ENCODE measurements at regions not wholly inside any gene's neighbourhood (a gene's known extent, or its start where the extent isn't known, plus 50 kb on each side); places are given as distances from the start of the nearest gene placed in this dataset.

GRCh38 chr3:178086144-178086825 lies 450.0 kb upstream of the KCNMB2 start:
- Histone ChIP-seq H3K27me3 (ENCODE audit: control insufficient read depth in 3 of 3, insufficient read depth in 3 of 3, low read length in 3 of 3) (no peaks in the 10 kb centered on the region), H3K9me3 (ENCODE audit: control insufficient read depth in 3 of 3, low read length in 3 of 3) (no peaks in the 10 kb centered on the region), H3K36me3 (ENCODE audit: control insufficient read depth in 3 of 3, insufficient read depth in 3 of 3, low read length in 3 of 3) (no peaks in the 10 kb centered on the region), H3K4me1 (ENCODE audit: control insufficient read depth in 3 of 3, insufficient read depth in 3 of 3, low read length in 3 of 3) (peaks cover 17 to 30% (median 17%) of the 10 kb centered on the region in 3 donors), H3K27ac (ENCODE audit: low read depth, low read length) (no peak overlapping the region), H3K4me3 (ENCODE audit: low read length in 3 of 3) (no peak overlapping the region), H3K9ac (ENCODE audit: low read depth in 1 of 3, low read length in 3 of 3) (no peak overlapping the region)

- Histone ChIP-seq H3K9ac (ENCODE audit: low read depth in 1 of 3, low read length in 3 of 3) (no peak overlapping the region), H3K27me3 (ENCODE audit: control insufficient read depth in 3 of 3, insufficient read depth in 3 of 3, low read length in 3 of 3) (no peaks in the 10 kb centered on the region), H3K9me3 (ENCODE audit: control insufficient read depth in 3 of 3, low read length in 3 of 3) (no peaks in the 10 kb centered on the region), H3K27ac (ENCODE audit: low read depth, low read length) (no peak overlapping the region), H3K4me3 (ENCODE audit: low read length in 3 of 3) (no peak overlapping the region), H3K36me3 (ENCODE audit: control insufficient read depth in 3 of 3, insufficient read depth in 3 of 3, low read length in 3 of 3) (no peaks in the 10 kb centered on the region), H3K4me1 (ENCODE audit: control insufficient read depth in 3 of 3, insufficient read depth in 3 of 3, low read length in 3 of 3) (peaks cover 17 to 30% (median 17%) of the 10 kb centered on the region in 3 donors)
Measured at GRCh38 chr3:178087376-178087775, 448.9 kb upstream of the KCNMB2 start.

GRCh38 chr3:178088963-178089362 lies 447.3 kb upstream of the KCNMB2 start:
- Histone ChIP-seq H3K36me3 (ENCODE audit: control insufficient read depth in 3 of 3, insufficient read depth in 3 of 3, low read length in 3 of 3) (no peaks in the 10 kb centered on the region), H3K27ac (ENCODE audit: low read depth, low read length) (no peak overlapping the region), H3K27me3 (ENCODE audit: control insufficient read depth in 3 of 3, insufficient read depth in 3 of 3, low read length in 3 of 3) (no peaks in the 10 kb centered on the region), H3K9me3 (ENCODE audit: control insufficient read depth in 3 of 3, low read length in 3 of 3) (no peaks in the 10 kb centered on the region), H3K9ac (ENCODE audit: low read depth in 1 of 3, low read length in 3 of 3) (no peak overlapping the region), H3K4me1 (ENCODE audit: control insufficient read depth in 3 of 3, insufficient read depth in 3 of 3, low read length in 3 of 3) (peaks cover 17 to 20% (median 17%) of the 10 kb centered on the region in 3 donors), H3K4me3 (ENCODE audit: low read length in 3 of 3) (no peak overlapping the region)

- Histone ChIP-seq H3K27me3 (ENCODE audit: control insufficient read depth in 3 of 3, insufficient read depth in 3 of 3, low read length in 3 of 3) (no peaks in the 10 kb centered on the region), H3K27ac (ENCODE audit: low read depth, low read length) (no peak overlapping the region)
Measured at GRCh38 chr3:178090899-178091298, 445.3 kb upstream of the KCNMB2 start.

GRCh38 chr3:178095522-178095921 lies 440.7 kb upstream of the KCNMB2 start:
- H3K27me3 ChIP-seq (ENCODE audit: control insufficient read depth in 3 of 3, insufficient read depth in 3 of 3, low read length in 3 of 3), result no peaks in the 10 kb centered on the region
- H3K27ac ChIP-seq (ENCODE audit: low read depth, low read length), result no peak overlapping the region

More at GRCh38 chr3:178090899-178091298, 445.3 kb upstream of the KCNMB2 start:
- Histone ChIP-seq H3K9me3 (ENCODE audit: control insufficient read depth in 3 of 3, low read length in 3 of 3) (no peaks in the 10 kb centered on the region), H3K36me3 (ENCODE audit: control insufficient read depth in 3 of 3, insufficient read depth in 3 of 3, low read length in 3 of 3) (no peaks in the 10 kb centered on the region), H3K9ac (ENCODE audit: low read depth in 1 of 3, low read length in 3 of 3) (no peak overlapping the region), H3K4me3 (ENCODE audit: low read length in 3 of 3) (no peak overlapping the region), H3K4me1 (ENCODE audit: control insufficient read depth in 3 of 3, insufficient read depth in 3 of 3, low read length in 3 of 3) (peaks cover 0 to 4% (median 0%) of the 10 kb centered on the region in 3 donors)

GRCh38 chr3:178096955-178097354 lies 439.3 kb upstream of the KCNMB2 start:
- no peaks in the 10 kb centered on the region for H3K9me3 ChIP-seq (ENCODE audit: control insufficient read depth in 3 of 3, low read length in 3 of 3)
- H3K27ac ChIP-seq (ENCODE audit: low read depth, low read length), result no peak overlapping the region

More at GRCh38 chr3:178095522-178095921, 440.7 kb upstream of the KCNMB2 start:
- Histone ChIP-seq H3K36me3 (ENCODE audit: control insufficient read depth in 3 of 3, insufficient read depth in 3 of 3, low read length in 3 of 3) (no peaks in the 10 kb centered on the region), H3K9me3 (ENCODE audit: control insufficient read depth in 3 of 3, low read length in 3 of 3) (no peaks in the 10 kb centered on the region), H3K4me1 (ENCODE audit: control insufficient read depth in 3 of 3, insufficient read depth in 3 of 3, low read length in 3 of 3) (no peaks in the 10 kb centered on the region), H3K4me3 (ENCODE audit: low read length in 3 of 3) (no peak overlapping the region), H3K9ac (ENCODE audit: low read depth in 1 of 3, low read length in 3 of 3) (no peak overlapping the region)

GRCh38 chr3:178097576-178097975 lies 438.7 kb upstream of the KCNMB2 start:
- H3K27ac ChIP-seq (ENCODE audit: low read depth, low read length), result no peak overlapping the region
- H3K4me1 ChIP-seq (ENCODE audit: control insufficient read depth in 3 of 3, insufficient read depth in 3 of 3, low read length in 3 of 3), result no peaks in the 10 kb centered on the region
- H3K9me3 ChIP-seq (ENCODE audit: control insufficient read depth in 3 of 3, low read length in 3 of 3), result no peaks in the 10 kb centered on the region
- H3K9ac ChIP-seq (ENCODE audit: low read depth in 1 of 3, low read length in 3 of 3), result no peak overlapping the region
- no peaks in the 10 kb centered on the region for H3K36me3 ChIP-seq (ENCODE audit: control insufficient read depth in 3 of 3, insufficient read depth in 3 of 3, low read length in 3 of 3)
- H3K27me3 ChIP-seq (ENCODE audit: control insufficient read depth in 3 of 3, insufficient read depth in 3 of 3, low read length in 3 of 3), result no peaks in the 10 kb centered on the region
- H3K4me3 ChIP-seq (ENCODE audit: low read length in 3 of 3), result no peak overlapping the region

More at GRCh38 chr3:178096955-178097354, 439.3 kb upstream of the KCNMB2 start:
- Histone ChIP-seq H3K4me3 (ENCODE audit: low read length in 3 of 3) (no peak overlapping the region), H3K9ac (ENCODE audit: low read depth in 1 of 3, low read length in 3 of 3) (no peak overlapping the region), H3K27me3 (ENCODE audit: control insufficient read depth in 3 of 3, insufficient read depth in 3 of 3, low read length in 3 of 3) (no peaks in the 10 kb centered on the region), H3K4me1 (ENCODE audit: control insufficient read depth in 3 of 3, insufficient read depth in 3 of 3, low read length in 3 of 3) (no peaks in the 10 kb centered on the region), H3K36me3 (ENCODE audit: control insufficient read depth in 3 of 3, insufficient read depth in 3 of 3, low read length in 3 of 3) (no peaks in the 10 kb centered on the region)

GRCh38 chr3:178099274-178099673 lies 437.0 kb upstream of the KCNMB2 start:
- Histone ChIP-seq H3K4me1 (ENCODE audit: control insufficient read depth in 3 of 3, insufficient read depth in 3 of 3, low read length in 3 of 3) (no peaks in the 10 kb centered on the region), H3K27ac (ENCODE audit: low read depth, low read length) (no peak overlapping the region), H3K9ac (ENCODE audit: low read depth in 1 of 3, low read length in 3 of 3) (no peak overlapping the region), H3K9me3 (ENCODE audit: control insufficient read depth in 3 of 3, low read length in 3 of 3) (no peaks in the 10 kb centered on the region), H3K27me3 (ENCODE audit: control insufficient read depth in 3 of 3, insufficient read depth in 3 of 3, low read length in 3 of 3) (no peaks in the 10 kb centered on the region), H3K36me3 (ENCODE audit: control insufficient read depth in 3 of 3, insufficient read depth in 3 of 3, low read length in 3 of 3) (no peaks in the 10 kb centered on the region), H3K4me3 (ENCODE audit: low read length in 3 of 3) (no peak overlapping the region)

GRCh38 chr3:178099862-178100261 lies 436.4 kb upstream of the KCNMB2 start:
- no peaks in the 10 kb centered on the region for H3K4me1 ChIP-seq (ENCODE audit: control insufficient read depth in 3 of 3, insufficient read depth in 3 of 3, low read length in 3 of 3)
- no peak overlapping the region for H3K4me3 ChIP-seq (ENCODE audit: low read length in 3 of 3)
- H3K9ac ChIP-seq (ENCODE audit: low read depth in 1 of 3, low read length in 3 of 3), result no peak overlapping the region
- no peak overlapping the region for H3K27ac ChIP-seq (ENCODE audit: low read depth, low read length)
- no peaks in the 10 kb centered on the region for H3K9me3 ChIP-seq (ENCODE audit: control insufficient read depth in 3 of 3, low read length in 3 of 3)
- no peaks in the 10 kb centered on the region for H3K36me3 ChIP-seq (ENCODE audit: control insufficient read depth in 3 of 3, insufficient read depth in 3 of 3, low read length in 3 of 3)
- H3K27me3 ChIP-seq (ENCODE audit: control insufficient read depth in 3 of 3, insufficient read depth in 3 of 3, low read length in 3 of 3), result no peaks in the 10 kb centered on the region

GRCh38 chr3:178100908-178101307 lies 435.3 kb upstream of the KCNMB2 start:
- H3K9me3 ChIP-seq (ENCODE audit: control insufficient read depth in 3 of 3, low read length in 3 of 3), result no peaks in the 10 kb centered on the region
- no peak overlapping the region for H3K27ac ChIP-seq (ENCODE audit: low read depth, low read length)
- H3K27me3 ChIP-seq (ENCODE audit: control insufficient read depth in 3 of 3, insufficient read depth in 3 of 3, low read length in 3 of 3), result no peaks in the 10 kb centered on the region
- no peak overlapping the region for H3K4me3 ChIP-seq (ENCODE audit: low read length in 3 of 3)
- H3K9ac ChIP-seq (ENCODE audit: low read depth in 1 of 3, low read length in 3 of 3), result no peak overlapping the region
- no peaks in the 10 kb centered on the region for H3K36me3 ChIP-seq (ENCODE audit: control insufficient read depth in 3 of 3, insufficient read depth in 3 of 3, low read length in 3 of 3)
- H3K4me1 ChIP-seq (ENCODE audit: control insufficient read depth in 3 of 3, insufficient read depth in 3 of 3, low read length in 3 of 3), result no peaks in the 10 kb centered on the region

Measured in skeletal muscle tissue (tissue), 3 donors.